GM19023 (cell line): ENCODE measurements at regions not wholly inside any gene's neighbourhood (a gene's known extent, or its start where the extent isn't known, plus 50 kb on each side); places are given as distances from the start of the nearest gene placed in this dataset.

ENCODE experiments used
- ATAC-seq: cut with Tn5 transposase; IDR thresholded peaks from one replicate; pipeline ENCODE4 v1.9.1; 2021; ENCODE audit warnings: mild to moderate bottlenecking, moderate library complexity; ENCODE audit not compliant: unreplicated experiment

GRCh38 chr22:49179886-49180682 lies 647.6 kb downstream of the BRD1 start:
- ATAC-seq: no peak

GRCh38 chr22:49179175-49179574 lies 648.5 kb downstream of the BRD1 start:
- ATAC-seq: no peak

- ATAC-seq: no peak
Observed at GRCh38 chr22:49178246-49179005, 649.2 kb downstream of the BRD1 start.

GRCh38 chr22:49177666-49178065 lies 650.0 kb downstream of the BRD1 start:
- no peak for ATAC-seq

GRCh38 chr22:49176956-49177355 lies 650.7 kb downstream of the BRD1 start:
- no peak for ATAC-seq

GRCh38 chr22:49170053-49170452 lies 657.6 kb downstream of the BRD1 start:
- no peak for ATAC-seq

GRCh38 chr22:49169074-49169744 lies 658.5 kb downstream of the BRD1 start:
- ATAC-seq: no peak

- ATAC-seq: no peak
Observed at GRCh38 chr22:49168219-49168813, 659.4 kb downstream of the BRD1 start.

GRCh38 chr22:49166746-49167145 lies 660.9 kb downstream of the BRD1 start:
- ATAC-seq: no peak

- ATAC-seq: no peak
Observed at GRCh38 chr22:49166211-49166610, 661.5 kb downstream of the BRD1 start.

GRCh38 chr22:49164773-49165320 lies 662.8 kb downstream of the BRD1 start:
- no peak for ATAC-seq

- no peak for ATAC-seq
Observed at GRCh38 chr22:49163960-49164690, 663.5 kb downstream of the BRD1 start.

GRCh38 chr22:49163258-49163959 lies 664.3 kb downstream of the BRD1 start:
- ATAC-seq: no peak

GRCh38 chr22:49162841-49163240 lies 664.8 kb downstream of the BRD1 start:
- ATAC-seq: no peak

GRCh38 chr22:49161002-49161850 lies 666.4 kb downstream of the BRD1 start:
- ATAC-seq: no peak

- ATAC-seq: no peak
Observed at GRCh38 chr22:49160261-49161001, 667.2 kb downstream of the BRD1 start.

GRCh38 chr22:49159711-49160110 lies 668.0 kb downstream of the BRD1 start:
- ATAC-seq: no peak
